Fibroblast of lung (primary cell): ENCODE measurements at regions not wholly inside any gene's neighbourhood (a gene's known extent, or its start where the extent isn't known, plus 50 kb on each side); places are given as distances from the start of the nearest gene placed in this dataset.

ENCODE experiments used
- EZH2 ChIP-seq: IDR thresholded peaks from 2 replicates; pipeline ENCODE4 v1.5.1; 2012; ENCODE audit warnings: low read length, control low read depth, mild to moderate bottlenecking; ENCODE audit errors: missing control alignments
- TF ChIP-seq, protein P1 (sequence below), 2 donors: IDR thresholded peaks in 1 of 2; conservative IDR thresholded peaks in 1 of 2; 1 replicate in 1 of 2; 2 replicates in 1 of 2; pipeline ENCODE4 v1.5.1; 2011 to 2012; ENCODE audit warnings: low read length in 2 of 2, control low read depth in 1 of 2, inconsistent platforms in 1 of 2, low read depth in 1 of 2, mild to moderate bottlenecking in 1 of 2

DNA sequence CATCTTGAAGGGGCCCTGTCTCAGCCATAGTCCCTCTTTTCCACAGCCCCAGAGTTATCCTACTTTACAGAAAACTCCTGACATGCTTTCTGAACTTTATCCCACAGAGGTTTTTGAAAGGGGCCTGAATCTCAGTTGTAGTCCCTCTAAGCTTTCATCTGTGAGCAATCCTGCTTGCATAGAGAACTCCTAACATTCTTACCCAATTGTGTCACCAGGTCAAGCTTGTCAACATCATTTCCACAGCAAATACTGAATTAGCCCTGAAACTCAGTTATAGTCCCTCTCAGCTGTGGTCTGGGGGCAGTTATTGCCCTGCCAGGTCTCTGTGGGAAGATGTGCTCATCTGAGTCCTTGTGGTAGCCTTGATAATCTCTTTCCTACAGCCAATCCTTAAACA lies 2190.3 kb upstream of the PCDH20 start:
- TF ChIP-seq, protein P1, sequence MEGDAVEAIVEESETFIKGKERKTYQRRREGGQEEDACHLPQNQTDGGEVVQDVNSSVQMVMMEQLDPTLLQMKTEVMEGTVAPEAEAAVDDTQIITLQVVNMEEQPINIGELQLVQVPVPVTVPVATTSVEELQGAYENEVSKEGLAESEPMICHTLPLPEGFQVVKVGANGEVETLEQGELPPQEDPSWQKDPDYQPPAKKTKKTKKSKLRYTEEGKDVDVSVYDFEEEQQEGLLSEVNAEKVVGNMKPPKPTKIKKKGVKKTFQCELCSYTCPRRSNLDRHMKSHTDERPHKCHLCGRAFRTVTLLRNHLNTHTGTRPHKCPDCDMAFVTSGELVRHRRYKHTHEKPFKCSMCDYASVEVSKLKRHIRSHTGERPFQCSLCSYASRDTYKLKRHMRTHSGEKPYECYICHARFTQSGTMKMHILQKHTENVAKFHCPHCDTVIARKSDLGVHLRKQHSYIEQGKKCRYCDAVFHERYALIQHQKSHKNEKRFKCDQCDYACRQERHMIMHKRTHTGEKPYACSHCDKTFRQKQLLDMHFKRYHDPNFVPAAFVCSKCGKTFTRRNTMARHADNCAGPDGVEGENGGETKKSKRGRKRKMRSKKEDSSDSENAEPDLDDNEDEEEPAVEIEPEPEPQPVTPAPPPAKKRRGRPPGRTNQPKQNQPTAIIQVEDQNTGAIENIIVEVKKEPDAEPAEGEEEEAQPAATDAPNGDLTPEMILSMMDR (conservative IDR thresholded peaks at IDR 0.05 in 1 of 2, IDR thresholded peaks at IDR 0.05 in 1 of 2; ENCODE audit: low read depth in 1 of 2, low read length in 2 of 2) = no peak
- TF ChIP-seq EZH2 = no peak
